SK-N-SH treated with all-trans-retinoic acid at 6 μM for 48 hours (cell line): ENCODE measurements at regions not wholly inside any gene's neighbourhood (a gene's known extent, or its start where the extent isn't known, plus 50 kb on each side); places are given as distances from the start of the nearest gene placed in this dataset.

ENCODE experiments used
- ATAC-seq: fragments of 200-7000 bp; cut with Tn5 transposase; 3 replicates; pipeline ENCODE4 v1.9.1; 2020; ENCODE audit warnings: mild to moderate bottlenecking, moderate library complexity
- ARNTL ChIP-seq: fragments of 450-650 bp; formaldehyde crosslinking; IDR thresholded peaks from 2 replicates; pipeline ENCODE4 v1.5.0; 2020; ENCODE audit warnings: low read depth, mild to moderate bottlenecking, moderate library complexity, borderline replicate concordance
- BACH2 ChIP-seq: fragments of 250-450 bp; sonication (Bioruptor Pico); IDR thresholded peaks from 2 replicates; pipeline ENCODE4 v1.9.0; 2021; ENCODE audit warnings: mild to moderate bottlenecking, borderline replicate concordance
- CREB5 ChIP-seq: fragments of 250-450 bp; sonication (Bioruptor Pico); IDR thresholded peaks from 2 replicates; pipeline ENCODE4 v1.5.1; 2020; ENCODE audit warnings: low read depth, mild to moderate bottlenecking, moderate library complexity
- CSDC2 ChIP-seq: fragments of 250-450 bp; sonication (Bioruptor Pico); IDR thresholded peaks from 2 replicates; pipeline ENCODE4 v1.5.0; 2020; ENCODE audit warnings: mild to moderate bottlenecking, moderate library complexity
- ESRRG ChIP-seq: fragments of 250-450 bp; sonication (Bioruptor Pico); IDR thresholded peaks from 2 replicates; pipeline ENCODE4 v1.6.1; 2021; ENCODE audit warnings: mild to moderate bottlenecking
- ISL1 ChIP-seq: fragments of 250-450 bp; sonication (Bioruptor Pico); IDR thresholded peaks from 2 replicates; pipeline ENCODE4 v2.1.2; 2022; ENCODE audit warnings: mild to moderate bottlenecking, moderate library complexity
- OSR1 ChIP-seq: fragments of 250-450 bp; sonication (Bioruptor Pico); IDR thresholded peaks from 2 replicates; pipeline ENCODE4 v1.8.0; 2022; ENCODE audit warnings: moderate library complexity, mild to moderate bottlenecking, inconsistent platforms
- PATZ1 ChIP-seq: fragments of 250-450 bp; sonication (Bioruptor Pico); IDR thresholded peaks from 2 replicates; pipeline ENCODE4 v1.8.0; 2020; ENCODE audit warnings: mild to moderate bottlenecking, moderate library complexity, borderline replicate concordance
- POU6F1 ChIP-seq: fragments of 250-450 bp; sonication (Bioruptor Pico); IDR thresholded peaks from 2 replicates; pipeline ENCODE4 v1.8.0; 2021; ENCODE audit warnings: low read depth, mild to moderate bottlenecking, moderate library complexity, borderline replicate concordance
- PPARA ChIP-seq: fragments of 250-450 bp; sonication (Bioruptor Pico); IDR thresholded peaks from 2 replicates; pipeline ENCODE4 v1.5.0; 2020; ENCODE audit warnings: mild to moderate bottlenecking, borderline replicate concordance
- RARB ChIP-seq: fragments of 250-450 bp; sonication (Bioruptor Pico); IDR thresholded peaks from 2 replicates; pipeline ENCODE4 v1.8.0; 2021; ENCODE audit warnings: mild to moderate bottlenecking, moderate library complexity
- SNAI2 ChIP-seq: fragments of 250-450 bp; sonication (Bioruptor Pico); IDR thresholded peaks from 2 replicates; pipeline ENCODE4 v1.5.0; 2020; ENCODE audit warnings: mild to moderate bottlenecking, moderate library complexity
- TCF4 ChIP-seq: fragments of 250-450 bp; sonication (Bioruptor Pico); IDR thresholded peaks from 2 replicates; pipeline ENCODE4 v1.8.0; 2021; ENCODE audit warnings: mild to moderate bottlenecking, moderate library complexity, borderline replicate concordance
- TOX ChIP-seq: fragments of 250-450 bp; sonication (Bioruptor Pico); IDR thresholded peaks from 2 replicates; pipeline ENCODE4 v1.8.0; 2021; ENCODE audit warnings: mild to moderate bottlenecking, moderate library complexity, borderline replicate concordance
- TSHZ2 ChIP-seq: fragments of 250-450 bp; sonication (Bioruptor Pico); IDR thresholded peaks from 2 replicates; pipeline ENCODE4 v1.5.0; 2020; ENCODE audit warnings: mild to moderate bottlenecking, moderate library complexity
- ZC3H10 ChIP-seq: fragments of 250-450 bp; sonication (Bioruptor Pico); IDR thresholded peaks from 2 replicates; pipeline ENCODE4 v1.5.1; 2021; ENCODE audit warnings: mild to moderate bottlenecking, moderate library complexity
- ZFP3 ChIP-seq: fragments of 250-450 bp; sonication (Bioruptor Pico); IDR thresholded peaks from 2 replicates; pipeline ENCODE4 v1.5.0; 2020; ENCODE audit warnings: mild to moderate bottlenecking, moderate library complexity
- ZFP30 ChIP-seq: fragments of 450-650 bp; formaldehyde crosslinking; IDR thresholded peaks from 2 replicates; pipeline ENCODE4 v1.5.0; 2022; ENCODE audit warnings: mild to moderate bottlenecking, moderate library complexity
- ZNF565 ChIP-seq: fragments of 450-650 bp; formaldehyde crosslinking; conservative IDR thresholded peaks from 2 replicates; pipeline ENCODE4 v1.5.0; 2020; ENCODE audit warnings: low read depth, mild to moderate bottlenecking, moderate library complexity
- ZNF70 ChIP-seq: fragments of 450-650 bp; formaldehyde crosslinking; IDR thresholded peaks from 2 replicates; pipeline ENCODE4 v1.5.0; 2020; ENCODE audit warnings: mild to moderate bottlenecking, moderate library complexity
- ZNF8 ChIP-seq: fragments of 450-650 bp; formaldehyde crosslinking; IDR thresholded peaks from 2 replicates; pipeline ENCODE4 v1.5.0; 2020; ENCODE audit warnings: mild to moderate bottlenecking, moderate library complexity

- TF ChIP-seq TSHZ2 (CRISPR knock-in tag), result no peak
- TF ChIP-seq SNAI2, result no peak
- no peak for TF ChIP-seq ZNF70 (CRISPR knock-in tag)
- TF ChIP-seq ZFP3 (CRISPR knock-in tag), result no peak
- TF ChIP-seq CSDC2 (CRISPR knock-in tag), result no peak
- TF ChIP-seq PPARA (CRISPR knock-in tag), result no peak
- TF ChIP-seq ESRRG, result no peak
- no peak for TF ChIP-seq BACH2 (CRISPR knock-in tag)
- no peak for TF ChIP-seq ZNF565
- TF ChIP-seq ARNTL (CRISPR knock-in tag), result no peak
Observed at GRCh38 chr4:17164666-17165065, 266.2 kb upstream of the LDB2 start (continued).

GRCh38 chr4:17163156-17163771, 264.8 kb upstream of the LDB2 start:
- TF ChIP-seq PPARA (CRISPR knock-in tag) (no peak), ZNF8 (CRISPR knock-in tag) (no peak), RARB (CRISPR knock-in tag) (no peak), CSDC2 (CRISPR knock-in tag) (no peak), POU6F1 (no peak), ZFP3 (CRISPR knock-in tag) (no peak), ZC3H10 (CRISPR knock-in tag) (no peak)
- ATAC-seq, result no peak

GRCh38 chr4:17157304-17157703, 258.9 kb upstream of the LDB2 start:
- ATAC-seq, result no peak
- TF ChIP-seq ISL1 (CRISPR knock-in tag) (no peak), ZFP3 (CRISPR knock-in tag) (no peak), PATZ1 (CRISPR knock-in tag) (no peak), ZNF8 (CRISPR knock-in tag) (no peak), BACH2 (CRISPR knock-in tag) (no peak), TOX (CRISPR knock-in tag) (no peak), TCF4 (CRISPR knock-in tag) (no peak), POU6F1 (no peak), ZC3H10 (CRISPR knock-in tag) (no peak), CSDC2 (CRISPR knock-in tag) (no peak), ZNF70 (CRISPR knock-in tag) (no peak), OSR1 (CRISPR knock-in tag) (no peak), CREB5 (CRISPR knock-in tag) (no peak), ESRRG (no peak), PPARA (CRISPR knock-in tag) (no peak), ZFP30 (CRISPR knock-in tag) (no peak), TSHZ2 (CRISPR knock-in tag) (no peak)
